Epithelial cell of proximal tubule (primary cell): ENCODE measurements at regions not wholly inside any gene's neighbourhood (a gene's known extent, or its start where the extent isn't known, plus 50 kb on each side); places are given as distances from the start of the nearest gene placed in this dataset.
"Not testable (repeated sequence)": the region's sequence is repeated elsewhere in the genome, so short reads cannot be mapped to it uniquely, and the experiment has no call there.

ENCODE experiments used
- DNase-seq: peaks from one replicate; pipeline ENCODE4 v3.0.0-alpha.2; 2011; ENCODE audit warnings: low read depth
- H3K4me3 ChIP-seq: 2 replicates; pipeline ENCODE4 v1.5.1; 2011; ENCODE audit warnings: low read depth, mild to moderate bottlenecking, low read length
- TF ChIP-seq, protein P1 (sequence below): conservative IDR thresholded peaks from 2 replicates; pipeline ENCODE4 v1.5.1; 2012; ENCODE audit warnings: low read depth, mild to moderate bottlenecking, low read length

DNA sequence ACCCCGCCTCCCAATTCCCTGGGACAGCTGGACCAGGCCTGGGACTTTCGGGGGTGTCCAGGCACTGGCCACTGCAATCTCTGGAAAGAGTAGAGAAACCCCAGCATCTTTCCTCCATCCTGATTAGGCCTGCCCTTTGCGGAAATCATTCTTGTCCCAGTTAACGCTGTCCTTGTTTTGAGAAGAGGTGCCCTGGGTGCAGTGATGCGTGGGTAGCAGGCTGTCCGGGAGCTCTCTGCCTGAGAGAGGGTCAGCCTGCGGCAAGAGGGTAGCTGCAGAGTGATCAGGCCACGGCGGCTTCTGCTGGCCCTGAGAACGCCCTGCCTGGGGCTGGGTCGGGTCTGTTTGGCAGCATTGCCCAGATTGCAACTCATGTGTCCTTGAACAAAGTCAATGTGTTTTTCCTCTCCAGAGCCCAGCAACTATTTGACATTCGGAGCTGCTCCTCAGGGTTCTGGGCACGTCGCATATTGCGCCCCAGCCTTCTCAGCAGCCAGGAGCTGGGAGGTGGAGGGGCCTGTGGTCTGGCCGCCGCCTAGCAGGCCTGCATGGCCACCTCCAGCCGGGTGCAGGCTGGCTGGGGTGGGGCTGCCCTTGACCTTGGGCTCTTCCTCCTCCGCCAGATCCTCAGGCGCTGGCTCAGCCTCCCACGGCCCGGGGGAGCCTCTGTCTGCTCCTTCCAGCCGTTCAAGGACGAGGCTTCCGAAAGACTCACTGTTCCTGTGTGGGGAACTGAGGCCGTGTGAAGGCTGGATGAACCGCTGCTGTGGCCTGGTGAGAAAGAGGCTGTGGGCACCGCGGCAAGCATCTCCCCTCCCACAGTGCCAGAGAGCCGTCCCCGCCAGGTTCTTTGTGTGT lies 150.1 kb upstream of the ZNF469 start:
- not testable (repeated sequence) for H3K4me3 ChIP-seq, DNase-seq

DNA sequence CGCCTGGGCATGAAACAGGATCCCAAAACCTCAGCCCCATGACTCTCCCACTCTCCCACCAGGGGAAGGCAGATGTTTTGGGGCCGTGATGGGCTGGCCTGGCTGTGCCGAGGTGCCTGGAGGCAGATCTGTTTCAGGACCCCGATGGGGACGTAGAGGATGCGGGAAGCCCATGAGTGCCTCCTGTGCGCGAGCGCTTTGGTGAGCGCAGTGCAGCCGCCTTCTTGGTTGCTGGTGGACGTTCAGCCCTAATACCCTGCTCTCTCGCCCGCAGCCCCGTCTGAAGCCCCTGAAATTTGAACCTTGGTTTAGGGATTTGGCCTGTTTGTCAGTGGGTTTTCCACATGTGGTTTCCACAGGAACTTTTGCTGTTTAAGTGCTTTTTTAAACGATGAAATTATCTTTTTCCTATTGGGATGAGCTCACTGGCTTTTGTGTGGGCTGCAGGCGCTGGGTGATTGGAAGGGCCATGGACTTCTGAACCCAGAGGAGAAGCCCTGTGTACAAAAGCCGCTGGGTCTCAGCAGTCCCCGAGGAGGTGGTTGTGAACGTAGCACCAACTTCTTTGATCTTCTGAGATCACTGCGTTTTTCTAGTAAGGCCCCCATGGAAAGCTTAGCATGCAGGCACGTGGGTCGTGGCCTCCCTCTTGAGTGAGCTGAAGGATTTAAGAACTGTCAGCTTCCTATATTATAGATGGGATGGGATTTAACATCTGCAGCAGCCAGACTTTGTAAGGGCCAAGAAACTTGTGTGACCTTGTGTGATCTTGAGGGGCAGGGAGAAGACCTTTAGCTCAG lies 148.9 kb upstream of the ZNF469 start:
- DNase-seq, H3K4me3 ChIP-seq: not testable (repeated sequence)

DNA sequence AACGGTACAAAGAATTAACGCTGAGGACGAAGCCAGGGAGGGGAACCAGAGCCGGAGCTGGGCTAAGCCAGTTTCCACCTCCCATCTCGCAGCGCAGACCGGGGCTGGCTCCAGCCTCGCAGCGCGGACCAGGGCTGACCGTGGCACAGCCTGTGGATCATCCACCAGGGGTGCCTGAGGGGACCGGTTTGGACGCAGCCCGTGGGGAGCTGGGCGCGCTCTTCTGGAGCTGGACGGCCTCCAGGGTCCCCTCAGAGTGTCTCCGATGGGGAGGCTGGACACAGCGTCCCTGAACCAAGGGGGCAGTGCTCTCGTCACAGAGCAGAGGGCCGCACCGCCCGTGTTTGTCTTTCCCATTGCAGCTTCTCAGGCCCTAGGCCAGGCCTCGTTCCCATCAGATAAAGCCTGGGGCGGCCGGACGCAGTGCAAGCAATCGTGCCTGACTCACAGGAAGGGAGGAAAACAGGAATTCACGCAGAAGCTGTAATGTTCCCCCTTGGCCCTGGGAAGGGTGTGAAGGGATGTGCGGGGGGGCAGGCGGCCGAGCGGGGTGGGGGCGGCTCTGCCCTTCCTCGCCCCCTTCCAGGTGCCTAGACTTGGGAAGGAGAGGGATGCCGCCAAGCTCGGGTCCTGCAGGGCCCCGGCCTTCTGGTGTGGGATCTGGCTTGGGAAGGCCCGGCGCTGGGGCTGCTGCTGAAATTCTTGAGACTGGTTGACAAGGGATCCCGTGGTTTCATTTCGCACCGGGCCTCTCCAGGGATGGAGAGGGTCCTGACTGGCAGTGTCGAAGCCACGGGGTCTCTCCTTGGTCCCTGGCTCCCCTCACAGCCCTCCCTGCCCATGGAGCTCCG lies 148.1 kb upstream of the ZNF469 start:
- DNase-seq, H3K4me3 ChIP-seq: not testable (repeated sequence)

DNA sequence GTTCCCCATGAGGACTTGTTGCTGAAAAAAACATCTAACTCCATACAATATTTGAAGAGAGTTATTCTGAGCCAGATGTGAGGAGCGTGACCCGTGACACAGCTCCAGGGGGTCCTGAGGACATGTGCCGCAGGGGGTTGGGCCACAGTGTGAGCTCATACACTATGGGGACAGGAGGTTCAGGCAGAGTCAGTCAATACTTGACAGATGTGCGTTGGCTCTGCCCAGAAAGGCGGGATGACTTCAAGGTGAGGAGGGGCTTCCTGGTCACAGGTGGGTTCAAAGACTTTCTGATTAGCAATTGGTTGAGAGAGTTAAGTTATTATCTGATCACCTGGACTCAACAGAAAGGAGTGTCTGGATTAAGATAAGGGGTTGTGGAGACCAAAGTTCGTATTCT lies 147.1 kb upstream of the ZNF469 start:
- not testable (repeated sequence) for H3K4me3 ChIP-seq, DNase-seq

DNA sequence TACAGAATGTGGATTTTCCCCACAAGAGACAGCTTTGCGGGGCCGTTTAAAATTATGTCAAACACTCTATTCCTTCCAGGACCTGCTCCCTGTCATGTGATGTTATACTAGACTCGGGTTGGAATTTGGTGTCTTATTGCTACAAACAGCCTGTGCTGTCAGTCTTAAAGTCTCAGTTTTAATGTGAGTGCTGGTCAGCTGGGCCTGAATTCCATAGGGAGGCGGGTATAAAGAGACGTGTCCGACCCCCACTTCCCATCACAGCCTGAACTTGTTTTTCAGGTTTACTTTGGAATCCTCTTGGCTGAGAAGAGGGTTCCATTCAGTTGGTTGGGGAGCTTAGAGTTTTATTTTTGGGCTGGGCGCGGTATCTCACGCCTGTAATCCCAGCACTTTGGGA lies 146.5 kb upstream of the ZNF469 start:
- not testable (repeated sequence) for H3K4me3 ChIP-seq, DNase-seq

DNA sequence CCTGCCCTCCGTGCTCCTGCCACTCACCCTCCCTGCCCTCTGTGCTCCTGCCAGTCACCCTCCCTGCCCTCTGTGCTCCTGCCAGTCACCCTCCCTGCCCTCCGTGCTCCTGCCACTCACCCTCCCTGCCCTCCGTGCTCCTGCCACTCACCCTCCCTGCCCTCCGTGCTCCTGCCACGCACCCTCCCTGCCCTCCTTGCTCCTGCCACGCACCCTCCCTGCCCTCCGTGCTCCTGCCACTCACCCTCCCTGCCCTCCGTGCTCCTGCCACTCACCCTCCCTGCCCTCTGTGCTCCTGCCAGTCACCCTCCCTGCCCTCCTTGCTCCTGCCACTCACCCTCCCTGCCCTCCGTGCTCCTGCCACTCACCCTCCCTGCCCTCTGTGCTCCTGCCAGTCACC lies 145.4 kb upstream of the ZNF469 start:
- not testable (repeated sequence) for H3K4me3 ChIP-seq, DNase-seq

DNA sequence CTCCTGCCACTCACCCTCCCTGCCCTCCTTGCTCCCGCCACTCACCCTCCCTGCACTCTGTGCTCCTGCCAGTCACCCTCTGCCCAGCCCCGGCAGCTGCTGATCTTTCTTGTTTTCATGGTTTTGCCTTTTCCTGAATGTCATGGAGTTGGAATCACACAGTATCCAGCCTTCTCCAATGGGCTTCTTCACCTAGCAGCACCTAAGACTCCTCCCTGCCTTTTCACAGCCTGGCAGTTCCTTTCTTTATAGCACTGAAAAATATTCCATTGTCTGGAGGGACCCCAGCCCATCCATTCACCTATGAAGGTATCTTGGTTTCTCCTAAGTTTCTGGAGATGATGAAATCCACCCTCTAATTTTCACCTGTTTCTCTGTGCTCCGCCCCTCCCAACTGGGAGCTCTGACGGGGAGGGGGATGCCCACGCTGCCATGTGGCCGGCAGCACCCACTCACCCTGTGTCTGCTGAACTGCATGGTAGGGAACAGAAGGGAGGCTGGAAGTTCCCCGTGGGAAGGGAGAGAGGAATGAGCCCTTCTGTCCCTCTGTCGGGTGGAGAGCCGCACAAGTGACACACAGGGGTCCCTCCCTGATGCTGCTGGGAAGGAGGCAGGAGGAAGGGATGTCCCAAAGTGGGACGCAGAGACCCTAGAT lies 144.9 kb upstream of the ZNF469 start:
- not testable (repeated sequence) for DNase-seq, H3K4me3 ChIP-seq

DNA sequence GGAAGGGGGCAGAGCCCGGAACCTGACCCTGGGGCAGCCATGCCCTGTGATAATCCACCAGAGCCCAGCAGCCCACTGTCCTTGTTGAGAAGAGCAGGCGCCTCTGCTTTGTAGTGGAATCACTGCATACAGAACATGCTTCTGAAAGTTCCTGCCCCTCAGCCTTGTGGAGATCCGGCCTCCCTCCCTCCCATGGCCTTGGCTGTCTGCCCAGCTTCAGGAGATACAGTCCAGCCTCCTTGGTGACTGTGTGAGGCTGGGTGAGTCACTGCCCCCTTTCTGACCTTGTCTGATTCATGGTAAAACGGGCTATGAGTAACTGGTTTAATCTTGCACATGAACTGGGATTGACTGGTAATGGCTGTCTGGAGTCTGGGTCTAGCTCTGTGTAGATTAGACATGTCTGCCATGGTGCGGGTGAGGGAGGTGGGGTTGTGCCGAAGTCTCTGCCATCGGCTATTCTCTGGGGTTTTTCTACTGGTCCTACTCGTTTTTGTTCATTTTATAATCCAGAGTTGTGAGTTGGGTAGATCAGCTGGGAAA lies 144.0 kb upstream of the ZNF469 start:
- H3K4me3 ChIP-seq, result not testable (repeated sequence)
- DNase-seq, result peak; percentile 79

DNA sequence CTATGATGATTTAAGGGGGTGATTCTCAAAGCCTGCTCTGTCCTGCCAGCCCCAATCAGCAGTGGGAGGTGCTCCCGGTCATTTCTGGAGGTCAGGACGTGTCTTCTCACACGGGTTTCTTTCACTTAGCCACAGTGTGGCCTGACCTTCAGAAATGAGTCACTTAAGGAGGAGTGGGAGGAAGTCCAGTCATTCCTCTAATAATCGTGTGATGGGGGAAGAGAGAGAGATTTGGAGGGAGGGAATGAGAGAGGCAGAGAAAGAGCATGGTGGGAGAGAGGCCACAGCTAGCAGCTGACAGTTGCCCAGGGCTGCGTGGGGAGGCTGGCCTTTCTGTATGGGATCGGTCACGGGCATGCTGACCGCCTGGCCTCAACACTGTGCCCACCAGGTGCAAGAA lies 142.6 kb upstream of the ZNF469 start:
- not testable (repeated sequence) for DNase-seq, H3K4me3 ChIP-seq

DNA sequence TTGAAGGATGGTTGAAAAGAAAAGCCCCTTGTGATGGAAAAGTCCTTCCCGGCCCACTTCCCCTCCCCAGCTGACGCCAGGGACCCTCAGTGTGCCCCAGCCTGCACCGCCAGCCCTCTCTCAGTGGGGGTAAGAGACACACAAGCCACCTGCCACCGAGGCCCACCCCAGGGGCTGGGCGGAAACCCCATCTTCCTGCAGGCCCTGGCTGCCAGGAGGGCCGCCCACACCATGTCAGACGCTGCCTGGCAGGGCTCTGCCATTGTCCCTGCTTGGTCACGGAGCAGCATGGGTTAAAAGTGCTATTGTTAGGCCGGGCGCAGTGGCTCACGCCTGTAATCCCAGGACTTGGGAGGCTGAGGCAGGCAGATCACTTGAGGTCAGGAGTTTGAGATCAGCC lies 142.0 kb upstream of the ZNF469 start:
- not testable (repeated sequence) for H3K4me3 ChIP-seq, DNase-seq

DNA sequence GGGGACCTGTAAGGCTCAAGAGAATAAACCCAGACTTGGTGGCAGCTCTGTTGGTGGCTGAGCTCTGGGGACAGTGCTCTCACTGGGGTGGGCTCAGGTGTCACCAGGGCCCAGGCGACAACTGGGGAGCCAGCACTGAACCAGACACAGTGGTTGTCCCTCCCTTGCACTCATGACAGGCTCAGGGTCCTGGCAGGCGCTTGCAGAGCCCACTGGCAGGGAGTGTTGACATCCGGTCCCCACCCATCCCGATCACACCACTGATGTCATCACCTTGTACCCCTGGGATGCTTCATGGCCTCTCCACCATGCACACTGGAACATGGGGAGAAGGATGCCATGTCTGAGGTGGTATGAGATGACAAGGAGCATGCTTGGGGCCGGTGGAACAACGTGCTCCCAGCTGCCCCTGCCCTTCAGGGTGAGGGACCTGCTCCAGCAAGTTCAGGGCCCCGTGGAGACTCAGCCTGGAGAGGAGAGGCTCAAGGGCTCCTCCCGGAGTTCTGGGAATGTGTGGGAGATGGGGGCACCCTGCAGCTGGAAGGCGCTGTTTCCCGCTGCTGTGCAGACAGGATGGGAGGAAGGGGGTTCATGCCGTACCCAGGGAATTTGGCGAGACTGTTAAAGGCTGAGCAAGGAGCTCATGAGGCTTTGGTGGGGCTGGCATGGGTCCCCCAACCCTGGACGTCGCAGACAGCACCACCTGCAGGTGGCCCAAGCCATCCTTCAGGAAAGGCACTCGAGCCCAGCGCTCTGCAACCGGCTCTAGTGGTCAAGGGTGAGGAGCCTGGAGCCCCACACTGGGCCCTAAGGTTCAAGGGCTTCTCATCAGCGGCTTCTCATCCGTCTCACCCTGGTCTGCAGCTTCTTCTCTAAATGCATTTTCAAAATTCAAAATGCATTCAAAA lies 141.1 kb upstream of the ZNF469 start:
- TF ChIP-seq, protein P1, sequence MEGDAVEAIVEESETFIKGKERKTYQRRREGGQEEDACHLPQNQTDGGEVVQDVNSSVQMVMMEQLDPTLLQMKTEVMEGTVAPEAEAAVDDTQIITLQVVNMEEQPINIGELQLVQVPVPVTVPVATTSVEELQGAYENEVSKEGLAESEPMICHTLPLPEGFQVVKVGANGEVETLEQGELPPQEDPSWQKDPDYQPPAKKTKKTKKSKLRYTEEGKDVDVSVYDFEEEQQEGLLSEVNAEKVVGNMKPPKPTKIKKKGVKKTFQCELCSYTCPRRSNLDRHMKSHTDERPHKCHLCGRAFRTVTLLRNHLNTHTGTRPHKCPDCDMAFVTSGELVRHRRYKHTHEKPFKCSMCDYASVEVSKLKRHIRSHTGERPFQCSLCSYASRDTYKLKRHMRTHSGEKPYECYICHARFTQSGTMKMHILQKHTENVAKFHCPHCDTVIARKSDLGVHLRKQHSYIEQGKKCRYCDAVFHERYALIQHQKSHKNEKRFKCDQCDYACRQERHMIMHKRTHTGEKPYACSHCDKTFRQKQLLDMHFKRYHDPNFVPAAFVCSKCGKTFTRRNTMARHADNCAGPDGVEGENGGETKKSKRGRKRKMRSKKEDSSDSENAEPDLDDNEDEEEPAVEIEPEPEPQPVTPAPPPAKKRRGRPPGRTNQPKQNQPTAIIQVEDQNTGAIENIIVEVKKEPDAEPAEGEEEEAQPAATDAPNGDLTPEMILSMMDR, result peak; percentile 24
- not testable (repeated sequence) for H3K4me3 ChIP-seq, DNase-seq

DNA sequence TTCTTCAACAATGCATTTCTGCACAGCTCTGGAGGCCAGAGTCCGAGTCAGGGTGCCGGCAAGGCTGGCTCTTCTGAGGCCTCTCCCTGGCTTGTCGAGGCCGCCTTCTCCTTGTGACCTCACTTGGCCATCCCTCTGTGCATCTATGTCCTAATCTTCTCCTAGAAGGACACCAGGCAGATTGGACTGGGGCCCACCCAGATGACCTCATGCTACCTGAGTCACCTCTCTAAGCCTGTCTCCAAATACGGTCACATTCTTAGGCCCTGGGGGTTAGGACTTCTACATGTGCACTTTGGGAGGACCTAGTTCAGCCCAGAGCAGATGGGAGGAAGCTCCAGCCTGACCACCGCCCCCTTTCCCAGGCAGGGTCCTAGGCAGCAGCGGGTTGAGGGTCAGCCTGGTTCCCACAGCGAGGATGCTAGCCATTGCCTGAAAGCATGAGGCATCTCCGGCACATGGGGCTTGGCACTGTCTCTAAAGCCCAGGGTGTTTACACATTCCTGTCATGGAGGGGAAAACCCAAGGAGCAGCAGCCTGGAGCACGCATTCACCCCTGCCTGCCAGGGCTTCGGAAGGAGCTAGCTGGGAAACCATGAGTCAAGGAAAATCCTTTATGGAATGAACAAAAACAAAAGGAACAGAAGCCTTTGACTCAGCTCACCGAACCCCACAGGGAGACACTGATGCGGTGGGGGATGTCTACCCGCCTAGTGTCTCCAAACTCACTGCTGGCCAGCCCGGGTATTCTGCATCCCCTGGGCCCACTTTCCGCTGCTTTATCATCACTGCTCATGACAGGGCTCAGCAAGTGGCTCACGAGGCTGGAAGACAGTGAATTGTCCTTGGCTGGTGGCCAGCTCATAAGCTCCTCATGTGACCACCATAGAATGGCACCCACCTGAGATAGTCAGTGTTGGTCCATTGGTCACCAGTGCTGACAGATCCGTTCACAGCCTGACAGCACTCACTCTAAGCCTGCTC lies 140.2 kb upstream of the ZNF469 start:
- H3K4me3 ChIP-seq, result not testable (repeated sequence)
- DNase-seq, result peak; percentile 60

DNA sequence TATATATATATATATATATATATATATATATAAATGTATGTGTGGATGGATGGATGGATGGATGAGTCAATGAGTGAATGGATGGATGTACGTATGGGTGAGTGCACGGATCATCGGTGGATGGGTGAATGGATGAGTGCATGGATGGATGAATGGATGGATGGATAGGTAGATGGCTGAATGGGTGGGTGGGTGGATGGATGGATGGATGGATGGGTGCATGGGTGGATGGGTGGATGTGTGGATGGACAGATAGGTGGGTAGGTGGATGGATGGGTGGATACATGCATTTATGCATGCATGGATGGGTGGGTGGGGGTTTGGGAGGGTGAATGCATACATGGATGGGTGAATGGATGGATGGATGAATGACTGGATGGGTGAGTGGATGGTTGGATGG lies 138.8 kb upstream of the ZNF469 start:
- H3K4me3 ChIP-seq, DNase-seq: not testable (repeated sequence)

DNA sequence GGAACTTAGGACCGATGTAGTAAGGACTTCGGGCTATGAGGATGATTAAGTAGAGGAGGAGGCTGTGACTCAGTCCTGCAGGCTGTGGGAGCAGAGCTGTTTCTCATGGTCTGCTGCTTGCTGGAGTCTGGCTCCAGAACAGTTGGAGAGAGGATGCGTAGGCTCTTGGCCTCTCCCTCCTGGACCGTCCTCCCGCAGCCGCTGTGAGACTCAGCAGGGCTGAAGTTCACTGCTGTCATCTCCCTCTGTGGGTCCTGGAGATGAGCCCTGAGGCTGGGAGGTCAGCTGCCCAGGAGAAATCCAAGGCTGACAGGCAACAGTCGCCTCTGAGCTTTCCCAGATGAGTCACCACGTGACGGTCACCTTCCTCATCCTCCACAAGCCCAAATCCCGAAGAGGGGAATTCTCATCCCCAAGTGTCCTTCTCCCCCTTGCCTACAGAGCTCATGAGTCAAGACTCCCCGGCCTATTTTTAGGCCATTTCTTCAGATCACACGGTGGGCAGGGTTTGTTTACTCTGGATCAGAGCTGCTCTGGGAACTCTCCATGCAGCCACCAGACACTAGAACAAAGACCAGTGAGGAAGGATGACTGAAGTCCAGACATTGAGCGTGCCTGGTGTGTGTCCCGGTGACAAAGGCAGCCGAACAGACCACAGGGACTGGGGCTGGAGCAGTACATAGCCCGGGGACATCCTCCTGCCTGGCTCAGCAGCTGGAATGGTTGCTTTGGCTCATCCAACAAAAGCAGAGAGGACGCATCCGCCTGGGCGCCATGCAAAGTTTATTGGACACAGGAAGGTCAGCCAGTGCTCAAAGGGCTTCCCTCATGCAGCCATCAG lies 137.3 kb upstream of the ZNF469 start:
- peak; percentile 85 for DNase-seq
- H3K4me3 ChIP-seq, result not testable (repeated sequence)
